GM23248 (cell line): ENCODE measurements at regions not wholly inside any gene's neighbourhood (a gene's known extent, or its start where the extent isn't known, plus 50 kb on each side); places are given as distances from the start of the nearest gene placed in this dataset.

ENCODE experiments used
- DNase-seq: peaks from one replicate; pipeline ENCODE4 v3.0.0-alpha.2; 2015
- H2AFZ ChIP-seq: fragments of 200-600 bp; sonication (generic); 2 replicates; pipeline ENCODE4 v1.6.1; 2016; ENCODE audit warnings: antibody characterized with exemption
- H3F3A ChIP-seq: fragments of 200-600 bp; sonication (generic); 2 replicates; pipeline ENCODE4 v1.6.1; 2016; ENCODE audit warnings: mild to moderate bottlenecking, antibody characterized with exemption, mixed run types; ENCODE audit not compliant: insufficient read depth
- H3K27ac ChIP-seq: fragments of 200-600 bp; sonication (generic); 2 replicates; pipeline ENCODE4 v1.5.1; 2016; ENCODE audit warnings: mild to moderate bottlenecking
- H3K27me3 ChIP-seq: fragments of 200-600 bp; sonication (generic); replicated peaks from 2 replicates; pipeline ENCODE4 v1.6.1; 2016; ENCODE audit warnings: mild to moderate bottlenecking; ENCODE audit not compliant: insufficient read depth
- H3K36me3 ChIP-seq: fragments of 200-600 bp; sonication (generic); 2 replicates; pipeline ENCODE4 v1.6.1; 2016; ENCODE audit warnings: low read depth, mild to moderate bottlenecking
- H3K4me1 ChIP-seq: fragments of 200-600 bp; sonication (generic); 2 replicates; pipeline ENCODE4 v1.6.1; 2016; ENCODE audit warnings: mild to moderate bottlenecking; ENCODE audit not compliant: insufficient read depth
- H3K4me2 ChIP-seq: fragments of 200-600 bp; sonication (generic); one replicate; pipeline ENCODE4 v1.6.1; 2016; ENCODE audit warnings: mild to moderate bottlenecking; ENCODE audit not compliant: unreplicated experiment
- H3K4me3 ChIP-seq: fragments of 200-600 bp; sonication (generic); 2 replicates; pipeline ENCODE4 v1.5.1; 2016; ENCODE audit warnings: mild to moderate bottlenecking
- H3K79me2 ChIP-seq: fragments of 200-600 bp; sonication (generic); 2 replicates; pipeline ENCODE4 v1.6.1; 2016; ENCODE audit warnings: mild to moderate bottlenecking; ENCODE audit not compliant: insufficient read depth
- H3K9ac ChIP-seq: fragments of 200-600 bp; sonication (generic); 2 replicates; pipeline ENCODE4 v1.6.1; 2016; ENCODE audit warnings: mild to moderate bottlenecking
- H3K9me2 ChIP-seq: fragments of 200-600 bp; sonication (generic); 2 replicates; pipeline ENCODE4 v1.6.1; 2016; ENCODE audit warnings: mixed run types, mild to moderate bottlenecking, moderate library complexity; ENCODE audit not compliant: insufficient read depth
- H3K9me3 ChIP-seq: fragments of 200-600 bp; sonication (generic); one replicate; pipeline ENCODE4 v1.6.1; 2017; ENCODE audit warnings: low read depth
- H4K20me1 ChIP-seq: fragments of 200-600 bp; sonication (generic); 2 replicates; pipeline ENCODE4 v1.6.0; 2016; ENCODE audit not compliant: insufficient read depth
- EZH2 ChIP-seq: fragments of 200-600 bp; sonication (generic); IDR thresholded peaks from 2 replicates; pipeline ENCODE4 v1.6.1; 2018; ENCODE audit warnings: antibody characterized with exemption, mild to moderate bottlenecking; ENCODE audit not compliant: insufficient read depth, poor library complexity, severe bottlenecking
- EZH2phosphoT487 ChIP-seq: fragments of 200-600 bp; sonication (generic); IDR thresholded peaks from 2 replicates; pipeline ENCODE4 v1.6.1; 2018; ENCODE audit warnings: antibody characterized with exemption, moderate library complexity, mild to moderate bottlenecking, low read depth; ENCODE audit not compliant: insufficient read depth
- WGBS, 2 experiments: methylation state at CpG; one replicate each; pipeline ENCODE4 v1.1.6; 2015 to 2017; ENCODE audit warnings: low lambda C conversion rate in 2 of 2, low coverage in 1 of 2; ENCODE audit errors: missing lambda C conversion rate in 2 of 2; 5-methylcytosine and 5-hydroxymethylcytosine counted together
- in situ Hi-C: fragments of 300-500 bp; cut with MboI; formaldehyde crosslinking; loops from 2 replicates; pipeline ENCODE4 v1.15.0; 2020

- in situ Hi-C loops = no loop called here
- Histone ChIP-seq H3F3A (no peaks in the 10 kb centered on the region), H3K4me2 (no peak overlapping the region), H3K4me3 (no peak overlapping the region), H3K79me2 (no peaks in the 10 kb centered on the region), H3K4me1 (no peaks in the 10 kb centered on the region), H3K27ac (no peak overlapping the region), H4K20me1 (no peaks in the 10 kb centered on the region), H3K9me2 (no peaks in the 10 kb centered on the region; the same call in 1 of the 2 replicates), H3K36me3 (no peaks in the 10 kb centered on the region), H3K27me3 (no peaks in the 10 kb centered on the region), H3K9ac (no peak overlapping the region), H3K9me3 (peaks cover 4% of the 10 kb centered on the region), H2AFZ (no peak overlapping the region)
- no peak for DNase-seq
- TF ChIP-seq EZH2 (no peak), EZH2phosphoT487 (no peak)
- 71% methylated on average over 2 of the region's 2 CpGs; no CpG with 5 or more reads in 1 of the 2 experiments for WGBS, 2 experiments
These were observed 536.3 kb downstream of the TBC1D4 start for GRCh38 chr13:74945637-74946036.

GRCh38 chr13:74931698-74932433 is 550.1 kb downstream of the TBC1D4 start:
- Histone ChIP-seq H3K36me3 (no peaks in the 10 kb centered on the region), H3K9me3 (no peaks in the 10 kb centered on the region), H3K4me2 (no peak overlapping the region), H3F3A (peaks cover 10% of the 10 kb centered on the region; the same call in 1 of the 2 replicates), H3K9ac (no peak overlapping the region), H3K4me1 (peaks cover 19% of the 10 kb centered on the region), H3K27ac (no peak overlapping the region), H3K79me2 (no peaks in the 10 kb centered on the region), H4K20me1 (no peaks in the 10 kb centered on the region), H3K4me3 (no peak overlapping the region), H3K27me3 (no peaks in the 10 kb centered on the region), H3K9me2 (peaks cover 3% of the 10 kb centered on the region; the same call in 1 of the 2 replicates), H2AFZ (no peak overlapping the region)
- in situ Hi-C loops = no loop called here
- no peak for DNase-seq
- TF ChIP-seq EZH2 = no peak
- no peak for TF ChIP-seq EZH2phosphoT487

GRCh38 chr13:74930402-74931165 is 551.4 kb downstream of the TBC1D4 start:
- Histone ChIP-seq H3K36me3 (no peaks in the 10 kb centered on the region), H3K4me1 (peaks cover 19% of the 10 kb centered on the region), H2AFZ (no peak overlapping the region), H3K79me2 (no peaks in the 10 kb centered on the region), H3K9me2 (peaks cover 3% of the 10 kb centered on the region; the same call in 1 of the 2 replicates), H3K4me3 (no peak overlapping the region), H3K9me3 (no peaks in the 10 kb centered on the region), H3K9ac (no peak overlapping the region), H3K27ac (no peak overlapping the region), H4K20me1 (no peaks in the 10 kb centered on the region), H3F3A (peaks cover 10% of the 10 kb centered on the region; the same call in 1 of the 2 replicates), H3K27me3 (no peaks in the 10 kb centered on the region), H3K4me2 (peak overlapping the region; percentile 15)
- 17 to 18% methylated on average over 3 of the region's 3 CpGs for WGBS, 2 experiments
- TF ChIP-seq EZH2 = no peak
- no peak for TF ChIP-seq EZH2phosphoT487
- DNase-seq = peak; percentile 88
- in situ Hi-C loops = no loop called here

GRCh38 chr13:74929436-74929835 is 552.5 kb downstream of the TBC1D4 start:
- Histone ChIP-seq H3K4me1 (peaks cover 19% of the 10 kb centered on the region), H3K36me3 (no peaks in the 10 kb centered on the region), H3F3A (peaks cover 10% of the 10 kb centered on the region; the same call in 1 of the 2 replicates), H3K9me3 (no peaks in the 10 kb centered on the region), H3K4me3 (no peak overlapping the region), H3K27me3 (no peaks in the 10 kb centered on the region), H3K79me2 (no peaks in the 10 kb centered on the region), H4K20me1 (no peaks in the 10 kb centered on the region), H2AFZ (no peak overlapping the region), H3K9ac (no peak overlapping the region), H3K27ac (no peak overlapping the region), H3K4me2 (no peak overlapping the region), H3K9me2 (peaks cover 3% of the 10 kb centered on the region; the same call in 1 of the 2 replicates)
- in situ Hi-C loops = no loop called here
- 8 to 11% methylated on average over 2 of the region's 2 CpGs for WGBS, 2 experiments
- TF ChIP-seq EZH2 = no peak
- TF ChIP-seq EZH2phosphoT487 = no peak
- no peak for DNase-seq
